Mesodermal cell (in vitro differentiated cells): ENCODE measurements at regions not wholly inside any gene's neighbourhood (a gene's known extent, or its start where the extent isn't known, plus 50 kb on each side); places are given as distances from the start of the nearest gene placed in this dataset.

Source experiments
- H3K27ac ChIP-seq: 2 replicates; pipeline ENCODE4 v1.7.0; 2013; ENCODE audit warnings: mild to moderate bottlenecking, low read depth, low read length, moderate library complexity; ENCODE audit not compliant: severe bottlenecking
- H3K36me3 ChIP-seq: 2 replicates; pipeline ENCODE4 v1.7.1; 2013; ENCODE audit warnings: mild to moderate bottlenecking, low read length, moderate library complexity; ENCODE audit not compliant: control insufficient read depth, insufficient read depth
- H3K4me1 ChIP-seq: one replicate; pipeline ENCODE4 v1.7.1; 2013; ENCODE audit warnings: mild to moderate bottlenecking, low read length; ENCODE audit not compliant: insufficient read depth, control insufficient read depth, poor library complexity, severe bottlenecking
- H3K4me3 ChIP-seq: 2 replicates; pipeline ENCODE4 v1.7.0; 2013; ENCODE audit warnings: low read length, control low read depth, mild to moderate bottlenecking; ENCODE audit not compliant: insufficient read depth, poor library complexity, severe bottlenecking; ENCODE audit errors: extremely low read depth
- H3K9me3 ChIP-seq: 2 replicates; pipeline ENCODE4 v1.7.1; 2013; ENCODE audit warnings: mild to moderate bottlenecking, low read length, moderate library complexity; ENCODE audit not compliant: control insufficient read depth
- WGBS, 2 experiments: methylation state at CpG; one replicate each; pipeline ENCODE4 v1.1.5; 2013; ENCODE audit warnings: missing lambda C conversion rate in 2 of 2; ENCODE audit not compliant: insufficient coverage in 2 of 2; 5-methylcytosine and 5-hydroxymethylcytosine counted together

DNA sequence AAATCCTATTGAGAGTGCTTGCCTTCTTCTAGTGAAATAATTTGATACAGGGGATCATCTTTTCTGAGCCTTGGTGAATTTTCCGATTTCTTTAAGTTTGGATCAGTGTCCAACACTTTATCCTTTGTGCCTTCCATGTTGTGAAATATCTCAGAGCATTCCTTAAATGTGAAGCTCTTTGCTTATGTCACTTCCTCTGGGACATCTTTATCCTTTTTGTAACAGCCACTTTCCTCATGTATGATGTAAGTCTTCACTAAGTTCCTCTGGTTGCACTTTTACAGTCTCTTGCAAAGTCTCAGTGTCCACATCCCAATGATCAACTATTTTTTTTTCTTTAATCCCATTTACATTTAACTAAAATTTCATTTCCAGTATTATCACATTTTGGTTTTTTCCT is 254.2 kb downstream of the EN1 start:
- 86 to 100% methylated on average over 1 of the region's 1 CpG for WGBS, 2 experiments
- Histone ChIP-seq H3K4me3 (no peak overlapping the region), H3K27ac (no peak overlapping the region), H3K36me3 (no peaks in the 10 kb centered on the region), H3K4me1 (no peaks in the 10 kb centered on the region), H3K9me3 (peaks cover 2% of the 10 kb centered on the region)

DNA sequence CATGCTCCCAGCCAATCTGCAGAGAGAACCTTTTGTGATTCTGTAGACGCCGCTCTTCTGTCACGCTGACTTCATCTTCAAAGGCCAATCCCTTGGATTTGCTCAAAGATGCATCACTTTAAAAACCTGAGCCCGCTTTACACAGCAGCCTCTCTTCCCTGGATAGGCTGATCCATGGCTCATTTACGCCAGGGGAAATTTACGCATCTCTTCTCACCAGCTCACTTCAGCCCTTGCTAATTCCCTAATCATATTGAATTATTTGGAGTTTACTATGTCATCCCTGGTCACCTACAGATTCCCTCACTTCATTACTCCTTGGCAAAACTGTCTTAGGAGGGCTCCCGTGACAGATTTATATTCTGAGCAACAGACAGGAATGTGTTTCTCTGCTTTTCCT is 256.2 kb downstream of the EN1 start:
- Histone ChIP-seq H3K4me3 (no peak overlapping the region), H3K4me1 (no peaks in the 10 kb centered on the region), H3K36me3 (no peaks in the 10 kb centered on the region), H3K9me3 (no peaks in the 10 kb centered on the region), H3K27ac (no peak overlapping the region)
- 93 to 100% methylated on average over 4 to 6 of the region's 7 CpGs for WGBS, 2 experiments

DNA sequence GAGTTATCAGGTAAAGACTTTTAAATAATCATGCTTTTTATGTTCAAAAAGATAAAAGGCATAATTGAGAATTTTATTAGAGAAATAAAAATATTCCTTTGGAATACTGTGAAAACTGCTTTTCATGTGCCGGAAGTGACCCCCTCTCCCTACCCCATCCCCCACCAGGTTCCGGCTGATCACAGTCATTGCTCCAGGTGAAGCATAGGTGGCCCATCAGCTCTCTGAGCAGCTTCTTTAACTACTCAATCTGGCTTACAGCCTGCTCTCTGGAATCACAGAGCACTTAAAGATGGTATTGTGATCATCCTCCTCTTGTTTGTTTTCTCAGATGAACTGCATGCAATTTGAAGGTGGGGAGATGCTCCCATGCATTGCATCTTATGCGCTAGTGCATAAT is 257.7 kb downstream of the EN1 start:
- H3K9me3 ChIP-seq, result no peaks in the 10 kb centered on the region
- H3K36me3 ChIP-seq, result no peaks in the 10 kb centered on the region
- 78 to 100% methylated on average over 2 of the region's 3 CpGs for WGBS, 2 experiments
- no peak overlapping the region for H3K27ac ChIP-seq
- H3K4me3 ChIP-seq, result no peak overlapping the region
- H3K4me1 ChIP-seq, result no peaks in the 10 kb centered on the region

DNA sequence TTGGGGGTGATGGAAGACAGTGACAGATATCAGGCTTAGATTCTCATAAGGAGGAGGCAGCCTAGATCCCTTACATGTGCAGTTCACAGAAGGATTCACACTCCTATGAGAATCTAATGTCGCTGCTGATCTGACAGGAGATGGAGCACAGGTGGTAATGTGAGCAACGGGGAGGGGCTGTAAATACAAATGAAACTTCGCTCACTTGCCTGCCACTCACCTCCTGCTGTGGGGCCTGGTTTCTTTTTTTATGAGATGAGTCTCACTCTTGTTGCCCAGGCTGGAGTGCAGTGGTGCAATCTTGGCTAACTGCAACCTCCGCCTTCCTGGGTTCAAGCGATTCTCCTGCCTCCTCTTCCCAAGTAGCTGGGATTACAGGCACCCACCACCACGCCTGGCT is 258.6 kb downstream of the EN1 start:
- Histone ChIP-seq H3K4me3 (no peak overlapping the region), H3K4me1 (no peaks in the 10 kb centered on the region), H3K27ac (no peak overlapping the region), H3K36me3 (no peaks in the 10 kb centered on the region), H3K9me3 (no peaks in the 10 kb centered on the region)
- 81 to 96% methylated on average over 4 to 5 of the region's 6 CpGs for WGBS, 2 experiments

DNA sequence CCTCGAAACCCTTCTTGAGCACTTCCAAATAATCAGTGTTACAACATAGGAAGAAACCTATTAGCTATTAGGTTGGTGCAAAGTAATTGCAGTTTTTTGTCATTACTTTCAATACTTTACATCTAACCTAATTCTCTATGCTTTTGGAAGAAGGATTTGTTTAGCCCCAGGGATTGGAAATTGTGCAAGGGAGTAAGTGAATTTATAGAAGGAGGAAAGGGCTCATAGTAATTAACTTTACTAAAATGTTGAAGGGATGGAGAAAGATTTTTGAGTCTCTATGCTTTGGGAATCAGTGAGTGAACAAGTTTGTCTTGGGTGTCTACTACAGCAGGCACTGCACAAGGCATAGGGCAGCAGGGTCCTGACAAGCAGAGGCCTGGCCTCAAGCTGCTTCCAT is 261.1 kb downstream of the EN1 start:
- no CpG with 5 or more reads among the region's 1 CpG for WGBS, 2 experiments
- no peaks in the 10 kb centered on the region for H3K36me3 ChIP-seq

DNA sequence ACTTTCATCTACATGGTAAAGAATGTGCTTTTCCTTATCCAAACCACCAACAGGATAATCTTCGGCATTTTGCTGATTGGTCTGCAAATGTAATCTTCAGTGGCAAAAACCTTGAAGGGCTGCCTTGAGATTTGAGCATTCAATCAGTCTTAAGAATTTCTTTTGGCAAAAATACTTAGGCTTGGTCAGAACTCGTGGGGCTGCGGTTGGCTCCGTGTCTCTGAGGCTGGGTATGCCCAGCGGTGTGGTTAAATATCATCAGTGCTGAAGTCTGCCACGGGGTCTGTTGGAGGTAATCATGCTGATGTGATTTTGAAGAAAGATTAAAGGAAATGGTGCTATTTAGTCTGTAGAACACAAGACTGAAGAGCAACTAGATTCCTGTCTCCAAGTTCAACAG is 262.6 kb downstream of the EN1 start:
- WGBS, 2 experiments, result 88 to 96% methylated on average over 4 to 6 of the region's 6 CpGs
- Histone ChIP-seq H3K9me3 (no peaks in the 10 kb centered on the region), H3K36me3 (no peaks in the 10 kb centered on the region), H3K4me1 (peaks cover 6% of the 10 kb centered on the region), H3K4me3 (no peak overlapping the region), H3K27ac (no peak overlapping the region)

More for the DNA sequence above, 261.1 kb downstream of the EN1 start:
- H3K4me3 ChIP-seq, result no peak overlapping the region
- no peaks in the 10 kb centered on the region for H3K9me3 ChIP-seq
- H3K4me1 ChIP-seq, result no peaks in the 10 kb centered on the region
- no peak overlapping the region for H3K27ac ChIP-seq

DNA sequence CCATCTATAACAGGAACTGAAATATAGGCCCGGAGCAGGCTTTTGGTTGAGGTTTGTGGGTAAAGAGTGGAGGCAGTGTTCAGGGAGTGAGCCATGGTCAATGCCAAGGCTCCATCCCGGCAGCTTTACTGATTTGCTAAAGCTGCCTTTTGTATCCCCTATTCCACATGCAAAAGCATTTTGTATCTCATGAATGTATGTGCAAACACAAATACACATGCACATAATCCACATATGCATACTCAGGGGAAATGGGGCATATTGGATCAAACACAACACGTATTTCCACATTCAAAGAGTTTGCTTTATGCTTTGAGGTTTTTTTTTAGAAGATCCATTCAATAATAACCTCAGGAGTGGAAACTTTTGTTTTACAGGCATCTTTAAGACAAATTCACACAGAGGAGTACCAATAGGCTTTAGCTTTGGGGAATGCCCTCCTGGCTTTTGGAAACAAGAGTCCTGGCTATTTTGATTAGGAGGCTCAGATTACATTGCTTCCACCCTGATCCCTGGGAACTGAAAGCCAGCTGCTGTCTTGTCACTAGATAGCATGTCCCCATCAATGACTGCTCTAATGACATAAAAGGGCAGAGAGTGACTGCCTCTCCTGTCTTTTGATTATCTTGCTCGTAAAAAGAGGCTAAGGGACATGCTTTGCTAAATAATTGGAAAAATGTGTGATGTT is 263.2 kb downstream of the EN1 start:
- Histone ChIP-seq H3K4me1 (peaks cover 6% of the 10 kb centered on the region), H3K27ac (no peak overlapping the region), H3K9me3 (no peaks in the 10 kb centered on the region), H3K36me3 (no peaks in the 10 kb centered on the region), H3K4me3 (no peak overlapping the region)
- no CpG with 5 or more reads among the region's 4 CpGs for WGBS, 2 experiments

DNA sequence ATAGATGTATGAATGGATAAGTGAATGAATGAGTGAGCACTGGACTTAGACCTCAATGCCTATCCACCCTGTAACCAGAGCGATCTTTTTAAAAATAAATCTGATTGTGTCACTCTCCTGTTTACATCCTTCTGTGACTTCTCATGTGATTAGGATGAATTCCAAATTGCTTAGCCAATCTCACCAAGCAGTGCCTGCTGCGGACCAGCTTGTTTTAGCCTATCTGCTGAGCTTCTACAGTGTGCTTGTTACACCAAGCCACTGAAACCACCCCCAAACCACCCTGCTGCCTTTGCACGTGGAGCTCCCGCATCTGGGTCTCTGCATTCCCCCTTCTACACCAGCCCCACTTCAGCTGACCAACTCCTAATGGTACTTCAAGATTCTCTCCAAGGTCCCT is 265.4 kb downstream of the EN1 start:
- Histone ChIP-seq H3K4me1 (peaks cover 6% of the 10 kb centered on the region), H3K36me3 (no peaks in the 10 kb centered on the region), H3K4me3 (no peak overlapping the region), H3K27ac (no peak overlapping the region), H3K9me3 (no peaks in the 10 kb centered on the region)
- 86 to 100% methylated on average over 3 to 4 of the region's 4 CpGs for WGBS, 2 experiments

DNA sequence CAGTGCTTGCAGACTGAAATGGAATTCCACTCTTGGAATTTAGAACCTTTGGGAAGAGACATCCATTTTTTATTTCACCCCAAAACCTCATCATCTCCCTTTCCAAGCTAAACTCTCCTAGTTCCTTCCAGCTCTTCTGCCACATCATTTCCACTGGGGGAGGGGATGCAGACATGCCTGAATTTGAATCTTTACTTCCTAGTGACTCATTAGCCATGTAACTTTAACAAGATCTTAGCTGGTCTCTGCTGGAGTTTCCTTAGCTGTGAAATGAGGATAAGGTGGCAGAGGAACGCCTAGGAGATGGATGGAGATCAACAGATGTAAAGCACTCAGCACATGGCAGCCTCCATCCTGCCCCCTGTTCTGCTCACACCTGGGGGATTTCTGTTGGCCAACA is 266.8 kb downstream of the EN1 start:
- Histone ChIP-seq H3K4me1 (peaks cover 13% of the 10 kb centered on the region), H3K9me3 (no peaks in the 10 kb centered on the region), H3K4me3 (no peak overlapping the region), H3K27ac (no peak overlapping the region), H3K36me3 (no peaks in the 10 kb centered on the region)
- 67% methylated on average over 1 of the region's 1 CpG; no CpG with 5 or more reads in 1 of the 2 experiments for WGBS, 2 experiments

DNA sequence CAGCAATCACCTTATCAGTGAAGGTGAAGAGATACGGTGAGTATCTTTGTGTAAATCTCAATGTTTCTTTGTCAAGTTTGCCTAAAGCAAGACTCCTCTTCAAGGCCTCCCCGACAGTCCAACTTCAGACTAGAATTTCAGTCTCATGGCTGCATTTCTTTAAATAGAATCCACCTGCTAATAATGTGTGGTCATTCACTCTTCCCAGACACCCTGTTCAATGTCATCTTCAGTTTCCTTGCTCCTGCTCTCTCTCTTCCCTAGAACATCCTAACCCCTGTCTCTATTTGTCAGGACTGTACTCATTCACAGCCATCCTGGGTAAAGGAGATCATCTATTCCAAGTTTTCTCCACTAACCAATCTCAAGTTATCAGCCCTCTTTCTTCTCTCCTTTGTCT is 267.3 kb downstream of the EN1 start:
- no peaks in the 10 kb centered on the region for H3K9me3 ChIP-seq
- H3K27ac ChIP-seq, result no peak overlapping the region
- WGBS, 2 experiments, result 88 to 100% methylated on average over 1 of the region's 2 CpGs
- H3K4me3 ChIP-seq, result no peak overlapping the region
- no peaks in the 10 kb centered on the region for H3K36me3 ChIP-seq
- peaks cover 13% of the 10 kb centered on the region for H3K4me1 ChIP-seq

DNA sequence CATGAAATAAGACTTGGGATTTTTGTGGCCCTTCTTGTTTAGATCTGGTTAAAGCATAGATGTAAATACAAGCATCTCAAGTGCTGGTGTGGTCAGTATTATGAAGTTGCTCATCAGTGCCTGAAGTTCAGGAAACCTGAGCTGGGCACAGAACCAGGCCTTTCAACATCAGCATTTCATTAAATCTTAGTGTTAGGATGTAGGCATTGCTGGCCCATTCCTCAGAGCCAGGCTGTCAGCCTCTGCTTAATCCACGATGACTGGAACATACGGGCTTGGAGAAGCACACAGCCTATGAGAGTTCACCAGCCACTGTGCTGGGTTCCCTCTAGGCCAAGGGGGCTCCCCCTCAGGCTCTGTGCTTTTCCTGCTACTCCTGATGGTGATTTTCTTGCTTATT is 270.2 kb downstream of the EN1 start:
- H3K36me3 ChIP-seq, result no peaks in the 10 kb centered on the region
- H3K4me3 ChIP-seq, result no peak overlapping the region
- no peak overlapping the region for H3K27ac ChIP-seq
- 82 to 88% methylated on average over 2 of the region's 2 CpGs for WGBS, 2 experiments
- peaks cover 13% of the 10 kb centered on the region for H3K4me1 ChIP-seq
- no peaks in the 10 kb centered on the region for H3K9me3 ChIP-seq
